ENCODE measurements at regions not wholly inside any gene's neighbourhood (a gene's known extent, or its start where the extent isn't known, plus 50 kb on each side); places are given as distances from the start of the nearest gene placed in this dataset.

DNA sequence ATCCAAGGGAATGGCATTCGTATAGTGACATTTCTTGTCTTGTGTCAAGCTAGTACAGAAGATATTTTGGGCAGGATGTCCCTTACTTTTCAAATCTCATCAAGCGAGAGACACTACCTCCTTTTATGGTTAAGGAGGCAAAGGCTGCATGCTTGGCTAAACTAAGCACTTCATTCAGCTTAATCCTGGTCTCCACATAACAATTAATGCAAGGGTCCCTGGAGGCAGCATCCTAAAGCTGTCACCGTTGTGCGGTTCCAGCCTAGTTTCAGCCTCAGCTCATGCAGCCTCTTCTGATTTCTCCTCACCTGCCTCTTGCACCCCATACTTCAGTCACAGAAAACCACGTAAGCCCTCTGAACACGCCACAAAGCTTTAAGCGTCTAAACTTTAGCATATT is 67.1 kb upstream of the SLC22A23 start:
- Mint-ChIP-seq H3K9me3 (peaks cover 3% of the 10 kb centered on the region), H3K27ac (no peak overlapping the region), H3K27me3 (peaks cover 3% of the 10 kb centered on the region), H3K4me1 (ENCODE audit: unreplicated experiment) (peaks cover 16% of the 10 kb centered on the region), H3K36me3 (no peaks in the 10 kb centered on the region), H3K4me3 (no peak overlapping the region)
- no peak for DNase-seq (ENCODE audit: extremely low spot score, unreplicated experiment)
- TF ChIP-seq, protein P1, sequence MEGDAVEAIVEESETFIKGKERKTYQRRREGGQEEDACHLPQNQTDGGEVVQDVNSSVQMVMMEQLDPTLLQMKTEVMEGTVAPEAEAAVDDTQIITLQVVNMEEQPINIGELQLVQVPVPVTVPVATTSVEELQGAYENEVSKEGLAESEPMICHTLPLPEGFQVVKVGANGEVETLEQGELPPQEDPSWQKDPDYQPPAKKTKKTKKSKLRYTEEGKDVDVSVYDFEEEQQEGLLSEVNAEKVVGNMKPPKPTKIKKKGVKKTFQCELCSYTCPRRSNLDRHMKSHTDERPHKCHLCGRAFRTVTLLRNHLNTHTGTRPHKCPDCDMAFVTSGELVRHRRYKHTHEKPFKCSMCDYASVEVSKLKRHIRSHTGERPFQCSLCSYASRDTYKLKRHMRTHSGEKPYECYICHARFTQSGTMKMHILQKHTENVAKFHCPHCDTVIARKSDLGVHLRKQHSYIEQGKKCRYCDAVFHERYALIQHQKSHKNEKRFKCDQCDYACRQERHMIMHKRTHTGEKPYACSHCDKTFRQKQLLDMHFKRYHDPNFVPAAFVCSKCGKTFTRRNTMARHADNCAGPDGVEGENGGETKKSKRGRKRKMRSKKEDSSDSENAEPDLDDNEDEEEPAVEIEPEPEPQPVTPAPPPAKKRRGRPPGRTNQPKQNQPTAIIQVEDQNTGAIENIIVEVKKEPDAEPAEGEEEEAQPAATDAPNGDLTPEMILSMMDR (conservative IDR thresholded peaks at IDR 0.05): no peak

DNA sequence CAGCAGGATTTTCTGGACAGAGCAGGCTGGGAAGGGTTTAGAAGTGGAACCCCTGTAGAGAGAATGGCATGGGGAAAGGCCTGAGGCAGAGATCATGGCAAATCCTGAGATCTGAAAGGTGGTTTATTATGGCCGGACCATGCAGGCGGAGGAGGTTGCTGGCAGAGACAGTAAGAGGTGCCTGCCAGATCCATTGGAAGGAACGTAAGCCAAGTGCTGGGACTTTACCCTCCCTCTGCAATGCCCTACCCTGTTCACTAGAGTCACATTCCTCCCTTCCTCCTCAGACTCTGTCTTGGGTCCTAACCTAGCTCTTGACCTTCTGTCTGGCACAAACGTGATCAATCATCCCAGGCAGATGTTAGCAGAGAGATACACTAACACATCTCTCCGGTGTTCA is 66.4 kb upstream of the SLC22A23 start:
- TF ChIP-seq, protein P1 (conservative IDR thresholded peaks at IDR 0.05): no peak
- peaks cover 3% of the 10 kb centered on the region for H3K9me3 Mint-ChIP-seq
- no peak for DNase-seq (ENCODE audit: extremely low spot score, unreplicated experiment)
- peak overlapping the region; percentile 24 for H3K27ac Mint-ChIP-seq
- peak overlapping the region; percentile 18 for H3K4me3 Mint-ChIP-seq
- no peaks in the 10 kb centered on the region for H3K36me3 Mint-ChIP-seq
- H3K27me3 Mint-ChIP-seq: peaks cover 3% of the 10 kb centered on the region
- H3K4me1 Mint-ChIP-seq (ENCODE audit: unreplicated experiment): peaks cover 23% of the 10 kb centered on the region

DNA sequence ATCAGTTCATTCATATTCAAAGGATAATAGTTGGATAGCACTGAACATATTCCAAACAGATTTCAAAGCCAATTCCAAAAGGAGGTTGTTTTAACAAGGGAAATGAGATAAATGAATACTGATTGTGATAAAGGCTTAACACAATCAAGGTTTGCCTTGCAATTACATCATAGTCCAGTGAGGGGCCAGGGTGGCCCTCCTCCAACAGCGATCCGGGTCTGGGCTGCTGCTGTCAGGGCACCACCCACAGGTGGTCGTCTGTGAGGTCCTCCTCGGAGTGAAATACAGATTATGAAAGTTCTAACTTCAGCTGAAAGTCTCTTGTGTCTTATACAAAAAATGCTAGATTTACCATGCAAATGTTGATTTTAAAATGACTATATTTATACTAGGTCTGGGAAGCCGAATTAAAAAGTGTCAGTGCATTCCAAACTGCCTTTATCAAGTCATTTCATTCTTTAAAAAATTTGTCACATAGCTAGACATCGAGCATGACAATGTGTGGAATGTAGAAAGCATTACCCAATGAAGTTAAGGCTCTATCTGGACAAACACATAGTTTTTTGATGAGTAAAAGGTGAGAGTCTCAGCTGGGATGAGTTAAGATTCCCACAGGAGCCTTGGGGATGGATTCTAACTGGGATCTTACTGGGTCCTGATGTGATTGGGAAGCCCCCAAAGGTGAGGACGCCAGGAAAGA is 65.9 kb upstream of the SLC22A23 start:
- H3K27me3 Mint-ChIP-seq: peaks cover 3% of the 10 kb centered on the region
- TF ChIP-seq, protein P1 (conservative IDR thresholded peaks at IDR 0.05): no peak
- H3K27ac Mint-ChIP-seq: peak overlapping the region; percentile 24
- no peak for DNase-seq (ENCODE audit: extremely low spot score, unreplicated experiment)
- H3K4me3 Mint-ChIP-seq: no peak overlapping the region
- peaks cover 3% of the 10 kb centered on the region for H3K9me3 Mint-ChIP-seq
- no peaks in the 10 kb centered on the region for H3K36me3 Mint-ChIP-seq
- H3K4me1 Mint-ChIP-seq (ENCODE audit: unreplicated experiment): peaks cover 25% of the 10 kb centered on the region

DNA sequence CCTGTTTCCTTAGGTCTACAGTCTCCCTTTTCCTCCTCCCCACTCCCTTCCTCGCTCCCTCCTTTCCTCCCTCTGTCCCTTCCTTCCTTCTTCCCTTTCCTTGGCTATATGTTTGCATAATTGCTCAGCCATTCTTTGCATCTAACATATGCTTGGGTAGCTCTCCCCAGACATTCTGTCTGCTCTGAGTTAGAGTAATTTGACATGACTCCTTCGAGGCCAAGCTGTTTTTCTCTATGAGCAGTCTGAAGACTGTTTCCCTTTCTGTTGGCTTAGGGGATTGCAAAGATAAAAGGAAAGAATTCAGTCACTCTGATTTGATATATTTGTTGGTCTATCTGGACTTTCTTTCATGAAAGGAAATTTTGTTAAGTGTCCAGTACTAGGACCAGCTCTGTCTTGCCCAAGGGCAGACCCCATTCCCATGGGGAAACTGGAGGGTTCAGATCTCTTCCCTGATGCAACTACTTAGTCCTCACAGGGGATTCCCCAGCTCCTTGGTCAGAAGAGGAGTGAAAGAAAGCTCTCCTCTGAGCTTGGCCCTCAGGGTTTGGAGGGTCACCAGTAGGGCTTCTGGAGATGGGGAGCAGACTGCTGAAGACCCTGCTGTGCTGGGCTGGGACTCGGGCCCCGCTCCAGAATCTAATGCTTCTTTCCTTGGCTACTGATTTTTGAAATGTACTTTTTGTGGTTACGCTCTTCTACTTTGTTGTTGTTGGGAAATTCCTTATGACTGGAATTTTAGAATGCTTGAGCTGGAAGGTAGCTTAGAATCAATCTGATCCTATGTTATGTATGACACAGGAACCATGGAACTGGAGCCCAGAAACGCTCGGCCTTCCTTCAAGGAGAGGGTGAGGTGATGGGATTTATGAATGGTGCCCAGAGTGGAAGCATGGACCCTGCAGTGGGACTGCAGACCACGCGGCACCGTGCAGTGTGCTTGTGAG is 63.7 kb upstream of the SLC22A23 start:
- Mint-ChIP-seq H3K36me3 (no peaks in the 10 kb centered on the region), H3K9me3 (peaks cover 3% of the 10 kb centered on the region), H3K27ac (no peak overlapping the region), H3K27me3 (peaks cover 3% of the 10 kb centered on the region), H3K4me1 (ENCODE audit: unreplicated experiment) (peaks cover 25% of the 10 kb centered on the region), H3K4me3 (no peak overlapping the region)
- no peak for DNase-seq (ENCODE audit: extremely low spot score, unreplicated experiment)
- TF ChIP-seq, protein P1 (conservative IDR thresholded peaks at IDR 0.05): no peak

DNA sequence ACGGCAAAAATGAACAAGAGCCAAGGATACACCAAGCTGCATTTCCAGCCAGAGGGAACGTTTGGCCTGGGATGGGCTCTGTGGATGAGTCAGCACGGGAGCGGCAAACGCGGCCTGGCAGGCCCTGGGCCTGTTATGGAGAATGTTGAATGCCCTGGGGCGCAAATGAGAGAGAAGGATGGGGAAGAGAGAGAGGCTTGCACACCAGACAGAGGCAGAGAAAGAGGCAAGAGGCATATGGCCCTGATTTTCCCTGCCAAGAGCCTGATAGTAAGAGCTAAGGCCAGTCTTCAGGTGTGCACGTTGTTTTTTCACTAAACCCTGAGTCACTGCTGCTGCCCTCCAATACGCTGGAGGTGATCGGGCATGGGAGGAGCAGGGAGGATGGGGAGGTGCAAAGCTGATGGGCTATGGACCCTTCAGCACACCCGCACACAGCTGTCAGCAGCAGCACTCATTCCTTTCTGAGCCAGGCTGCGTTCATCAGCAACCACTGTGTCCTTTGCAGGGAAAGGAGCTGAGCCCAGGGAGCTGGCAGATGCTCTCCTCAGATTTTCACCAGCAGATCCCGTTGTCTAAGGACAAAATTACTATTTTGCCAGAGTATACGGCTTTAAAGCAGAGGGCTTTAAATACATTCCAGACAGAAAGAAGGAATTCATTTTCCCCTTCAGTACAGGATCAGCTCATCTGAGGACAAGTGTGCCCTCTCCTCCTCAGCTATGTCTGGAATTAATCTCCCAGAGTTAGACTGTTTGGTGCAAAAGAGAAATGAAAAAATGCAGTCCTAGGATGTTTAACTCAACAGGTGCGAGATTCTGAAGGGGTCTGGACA is 61.7 kb upstream of the SLC22A23 start:
- H3K4me1 Mint-ChIP-seq (ENCODE audit: unreplicated experiment): peaks cover 24% of the 10 kb centered on the region
- H3K27ac Mint-ChIP-seq: peak overlapping the region; percentile 79
- H3K4me3 Mint-ChIP-seq: no peak overlapping the region
- TF ChIP-seq, protein P1 (conservative IDR thresholded peaks at IDR 0.05): no peak
- peaks cover 3% of the 10 kb centered on the region for H3K27me3 Mint-ChIP-seq
- H3K9me3 Mint-ChIP-seq: peaks cover 3% of the 10 kb centered on the region
- H3K36me3 Mint-ChIP-seq: no peaks in the 10 kb centered on the region
- DNase-seq (ENCODE audit: extremely low spot score, unreplicated experiment): no peak
